OCI-M2 (cell line): ENCODE measurements at regions not wholly inside any gene's neighbourhood (a gene's known extent, or its start where the extent isn't known, plus 50 kb on each side); places are given as distances from the start of the nearest gene placed in this dataset.

Experiments used
- DNase-seq: peaks from one replicate; lab custom pipeline; 2025; ENCODE audit not compliant: unreplicated experiment; lab: John Stamatoyannopoulos, UW

DNA sequence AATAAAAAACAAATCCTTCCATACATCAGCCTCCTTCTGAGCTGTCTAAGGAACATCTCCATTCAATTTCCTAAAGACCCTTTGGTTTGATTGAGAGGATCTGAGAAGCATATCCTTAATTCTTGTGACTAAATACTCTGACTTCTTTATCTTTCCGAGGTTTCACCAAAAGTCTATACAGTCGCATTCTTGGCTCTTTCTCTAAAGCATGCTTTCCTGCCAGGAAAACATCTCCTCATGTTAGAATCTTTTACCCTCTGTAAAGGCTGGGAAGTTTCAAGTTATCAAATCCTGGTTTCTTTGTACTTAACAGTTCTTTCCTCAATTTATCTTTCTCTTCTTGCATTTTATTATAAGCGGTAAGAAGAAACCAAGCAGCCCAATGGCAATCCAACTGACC lies 630.4 kb downstream of the PTPRC start:
- no peak for DNase-seq

DNA sequence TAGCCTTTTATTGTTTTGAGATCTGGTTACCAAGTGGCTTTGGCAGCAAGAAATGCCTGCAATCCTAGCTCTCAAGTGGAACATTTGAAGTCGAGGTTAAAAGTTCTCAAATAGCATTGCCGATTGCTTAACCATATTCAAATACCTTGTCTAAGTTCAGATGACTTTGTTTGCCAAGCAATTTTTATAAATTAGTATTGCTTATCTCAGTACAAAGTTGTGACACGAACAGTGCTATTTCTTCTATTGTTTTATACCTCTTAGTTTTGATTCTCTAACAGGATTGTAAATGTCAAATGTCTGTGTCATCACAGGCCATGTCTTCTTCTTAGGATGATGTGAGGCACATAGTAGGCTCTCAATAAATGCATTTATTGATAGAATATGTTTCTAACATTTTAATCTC lies 633.3 kb downstream of the PTPRC start:
- DNase-seq = no peak

DNA sequence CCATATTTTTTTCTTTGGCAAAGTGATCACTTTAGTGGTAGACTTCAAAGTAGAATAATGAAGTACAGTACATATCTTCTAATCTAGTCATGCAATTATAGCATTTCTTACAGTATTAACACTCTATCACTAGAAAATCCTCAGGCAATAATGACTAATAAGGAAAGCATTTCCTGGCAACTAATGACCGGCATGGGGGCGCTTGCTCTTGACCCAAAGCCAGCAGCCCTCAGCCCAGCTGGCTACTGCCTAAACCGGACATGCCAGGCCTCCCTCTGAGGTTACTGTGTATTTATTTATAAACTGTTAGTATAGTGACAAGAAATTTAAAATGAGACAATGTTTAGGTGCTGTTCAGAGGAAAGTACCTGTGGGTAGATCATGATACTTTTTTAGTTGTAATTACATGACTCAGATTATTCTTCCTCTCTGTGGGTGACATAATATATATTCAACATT lies 633.8 kb downstream of the PTPRC start:
- DNase-seq = no peak

DNA sequence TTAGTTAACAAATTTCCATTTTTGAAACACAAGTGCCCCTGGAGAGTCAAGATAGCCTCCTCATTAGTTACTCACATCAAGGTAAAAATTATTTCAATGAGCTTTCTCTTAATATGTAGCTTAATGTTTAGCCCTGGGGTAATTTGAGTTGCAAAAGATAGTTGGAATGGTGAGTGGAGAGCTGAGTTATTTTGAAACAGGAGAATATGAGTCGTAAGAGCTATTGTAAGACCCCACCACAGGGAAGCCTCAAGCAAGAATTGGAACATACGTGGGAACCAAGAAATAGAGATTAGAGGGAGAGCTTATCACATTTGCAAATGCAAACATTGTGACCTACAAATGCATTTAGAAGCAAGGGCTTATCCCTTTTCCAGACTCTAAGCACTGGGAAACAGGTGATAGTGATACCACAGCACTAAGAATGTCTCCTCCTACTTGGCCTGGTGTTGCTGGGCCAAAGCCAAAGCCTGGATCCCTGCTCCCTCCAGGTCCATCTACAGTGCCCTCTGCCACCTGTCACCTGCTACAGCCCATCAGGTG lies 635.1 kb downstream of the PTPRC start:
- no peak for DNase-seq

DNA sequence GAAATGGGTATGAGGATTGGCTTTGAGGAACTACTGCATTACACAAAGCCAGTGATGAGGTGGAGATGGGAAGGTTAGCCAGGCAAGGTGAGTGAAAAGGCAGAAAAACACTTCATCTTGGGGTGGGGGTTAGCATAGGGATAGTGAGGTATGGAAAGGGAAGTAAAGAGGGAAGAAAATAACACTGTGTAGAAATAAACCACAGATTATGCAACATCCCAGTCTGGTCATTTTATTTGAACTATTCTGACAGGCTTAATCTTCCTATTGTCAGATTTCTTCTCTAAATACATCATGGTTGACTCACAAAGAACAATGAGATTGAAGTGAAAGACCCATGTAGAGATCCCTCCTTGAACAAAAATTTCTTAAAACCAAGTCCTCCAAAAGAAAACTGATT lies 640.2 kb downstream of the PTPRC start:
- no peak for DNase-seq

DNA sequence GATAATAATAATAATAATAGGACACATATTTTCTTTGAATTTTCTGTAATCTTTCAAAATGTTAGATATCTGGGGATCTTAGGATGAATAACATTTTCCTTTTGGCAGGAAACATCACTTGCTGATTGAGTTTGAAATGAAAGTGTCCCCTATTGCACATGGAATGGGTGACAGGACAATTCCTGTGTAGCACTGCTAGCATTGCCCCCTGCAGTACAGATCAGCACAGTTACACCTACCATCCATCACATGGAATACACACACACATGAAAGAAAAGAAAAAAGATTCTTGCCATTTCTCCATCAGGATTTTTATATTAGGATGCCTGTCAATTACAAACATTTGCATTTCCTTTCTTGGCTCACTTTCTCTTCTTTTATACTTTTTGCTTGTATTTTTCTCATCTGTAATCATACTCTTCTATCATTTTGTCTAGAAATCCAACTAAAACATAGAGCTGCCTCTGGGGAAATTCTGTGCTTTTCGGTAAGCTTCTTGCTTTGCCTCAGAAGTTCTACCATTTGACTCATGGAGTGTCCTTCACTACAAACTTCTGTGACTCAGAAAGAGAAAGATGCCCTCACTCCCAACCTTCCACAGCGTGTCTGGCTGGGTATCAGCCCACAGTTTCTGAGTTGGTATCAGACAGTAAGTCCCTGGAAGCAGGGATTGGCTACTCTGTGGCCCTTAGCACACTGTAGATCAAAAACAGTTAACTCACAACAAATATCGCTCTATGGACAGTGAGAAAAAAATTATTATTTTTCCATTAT lies 641.2 kb downstream of the PTPRC start:
- no peak for DNase-seq

DNA sequence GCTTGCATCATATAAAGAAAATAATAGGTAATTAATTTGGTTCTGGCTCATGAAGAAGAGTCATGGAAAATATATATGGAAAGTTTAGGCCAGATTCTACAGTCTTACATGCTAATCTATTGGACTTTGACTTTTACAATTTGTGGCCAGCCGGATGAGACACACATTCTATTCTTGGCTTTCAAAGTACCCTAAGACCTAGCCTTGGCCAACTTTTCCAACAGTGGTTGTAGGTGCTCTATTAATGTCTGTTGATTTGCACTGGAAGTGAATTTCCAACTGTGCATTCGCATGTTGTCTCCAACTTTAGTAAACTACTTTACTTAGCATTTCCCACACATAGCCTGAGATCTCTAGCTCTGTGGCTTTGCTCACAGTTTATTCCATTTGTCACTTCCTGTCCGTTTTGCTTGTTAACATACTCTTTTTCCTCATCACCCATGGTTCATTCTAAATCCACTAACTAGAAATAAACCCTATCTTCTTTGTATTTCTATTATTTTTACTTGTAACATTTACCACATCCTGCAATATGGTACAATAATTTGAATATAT lies 644.0 kb downstream of the PTPRC start:
- no peak for DNase-seq

DNA sequence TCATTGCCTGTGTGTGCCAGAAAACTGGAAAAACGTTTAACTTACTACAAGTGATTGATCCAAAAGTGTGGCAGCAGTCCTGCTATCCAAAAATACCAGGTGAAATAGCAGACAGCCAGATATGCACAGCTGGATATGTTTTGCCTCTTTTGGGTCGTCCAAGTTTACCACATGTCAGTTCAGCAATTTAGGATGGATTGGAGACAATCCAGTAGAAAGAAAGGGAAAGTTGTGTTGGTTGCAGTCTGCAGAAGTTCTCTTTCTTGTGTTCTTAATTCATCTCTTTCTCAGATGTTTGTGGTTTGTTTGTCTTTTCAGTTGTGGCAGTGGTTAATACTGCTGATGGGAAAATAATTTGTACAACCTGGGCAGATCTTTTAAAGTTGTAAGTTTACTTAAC lies 645.0 kb downstream of the PTPRC start:
- no peak for DNase-seq

DNA sequence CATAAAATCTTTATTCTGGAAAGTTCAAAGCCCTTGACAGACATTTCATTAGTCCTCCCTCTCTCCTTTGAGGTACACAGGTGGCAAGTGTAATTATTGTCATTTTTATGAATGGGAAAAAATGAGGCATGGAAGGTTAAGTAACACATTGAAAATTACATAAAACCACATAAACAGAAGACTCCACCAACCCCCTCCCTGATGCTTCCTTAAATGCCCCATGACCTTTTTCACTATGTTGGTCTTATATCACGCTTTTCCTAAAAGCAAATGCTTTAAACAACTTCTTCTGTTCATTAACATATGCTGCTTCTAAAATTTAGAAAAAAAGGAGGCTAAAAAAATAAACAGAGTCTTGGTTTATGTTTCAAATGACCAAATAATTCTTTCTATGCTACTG lies 648.4 kb downstream of the PTPRC start:
- DNase-seq = no peak

DNA sequence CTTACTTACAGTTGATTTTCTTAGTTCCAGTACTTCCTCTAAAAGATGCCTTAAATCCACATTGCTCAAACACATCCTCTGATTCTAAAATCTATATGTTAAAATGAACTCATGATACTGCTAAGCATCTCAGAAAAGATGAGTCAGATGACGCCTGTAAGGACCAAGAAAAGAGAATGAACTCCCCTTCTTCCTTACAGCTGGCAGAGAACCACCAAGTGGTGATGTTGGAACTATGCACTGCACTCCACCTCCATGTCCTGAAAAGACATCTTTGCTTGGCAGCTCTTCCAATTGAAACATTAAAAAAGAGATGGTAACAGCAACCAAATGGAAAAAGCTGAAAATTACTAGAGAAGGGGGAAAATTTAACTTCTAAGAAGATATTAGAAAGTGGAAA lies 648.8 kb downstream of the PTPRC start:
- no peak for DNase-seq

DNA sequence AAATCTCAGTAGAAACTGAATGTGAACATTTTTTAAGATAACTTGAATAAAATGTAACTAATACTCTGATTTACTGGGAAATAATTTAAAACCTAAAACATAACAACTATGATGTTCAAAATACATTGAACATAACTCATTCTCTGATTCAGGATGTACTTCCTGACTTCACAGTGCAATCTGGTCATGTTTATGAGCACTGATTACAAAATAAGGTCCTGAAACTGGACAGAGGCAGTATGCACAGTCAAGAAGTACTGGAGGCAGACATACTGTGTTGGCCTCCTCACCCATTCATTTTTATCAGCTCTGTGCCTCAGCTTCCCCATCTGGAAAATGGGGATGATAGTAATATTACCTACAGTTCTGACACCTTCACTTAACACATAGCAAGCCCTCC lies 651.3 kb downstream of the PTPRC start:
- no peak for DNase-seq

DNA sequence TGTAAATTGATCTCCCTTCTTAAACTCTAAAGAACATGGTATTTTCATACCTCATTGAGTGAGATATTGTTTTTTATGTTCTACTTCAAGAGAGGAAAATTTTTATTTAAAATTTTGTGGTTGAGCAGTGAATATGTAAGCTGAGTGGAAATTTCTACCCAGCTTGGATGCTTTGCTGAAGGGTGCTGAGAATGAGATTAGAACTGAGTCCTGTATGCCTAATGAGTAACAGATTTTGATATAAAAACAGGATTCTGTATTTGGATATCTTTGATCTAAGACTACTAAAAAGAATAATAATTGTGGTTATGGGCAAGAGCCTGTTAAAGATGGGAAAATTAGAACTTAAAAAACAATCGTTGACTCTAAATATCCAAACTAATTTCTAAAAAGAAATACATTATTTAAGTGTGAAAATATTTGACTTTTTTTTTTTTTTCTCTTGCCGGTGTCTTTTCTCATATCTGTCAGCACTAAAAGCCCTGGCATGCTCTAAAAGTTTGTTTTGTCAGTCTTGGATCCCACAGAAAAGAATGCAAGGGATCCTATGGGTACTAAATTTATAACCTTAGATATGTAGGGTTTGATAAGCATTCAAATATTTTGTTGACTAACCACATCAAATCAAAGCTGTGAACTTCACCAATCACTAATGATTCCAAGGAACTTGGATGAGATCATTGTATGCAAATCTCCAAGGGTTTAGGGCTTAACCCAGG lies 652.3 kb downstream of the PTPRC start:
- DNase-seq = no peak

DNA sequence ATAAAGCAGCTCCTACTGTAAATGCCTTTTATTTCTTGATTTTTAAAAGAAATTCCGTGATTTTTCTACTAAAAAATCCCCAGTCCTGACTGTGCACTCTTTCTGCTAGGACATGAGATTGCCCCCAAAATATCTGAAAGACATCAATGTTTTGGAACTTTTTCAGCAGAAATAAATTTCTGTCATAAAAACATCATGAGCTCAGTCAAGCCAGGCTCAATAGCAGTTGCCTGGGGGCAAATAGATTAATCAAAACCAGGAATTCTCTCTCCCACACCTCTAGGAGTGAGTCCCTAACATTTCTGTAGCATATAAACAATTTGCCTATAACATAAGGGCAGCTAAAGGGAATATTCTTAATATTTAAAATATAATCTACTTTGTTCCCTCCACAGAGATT lies 654.1 kb downstream of the PTPRC start:
- DNase-seq = no peak

DNA sequence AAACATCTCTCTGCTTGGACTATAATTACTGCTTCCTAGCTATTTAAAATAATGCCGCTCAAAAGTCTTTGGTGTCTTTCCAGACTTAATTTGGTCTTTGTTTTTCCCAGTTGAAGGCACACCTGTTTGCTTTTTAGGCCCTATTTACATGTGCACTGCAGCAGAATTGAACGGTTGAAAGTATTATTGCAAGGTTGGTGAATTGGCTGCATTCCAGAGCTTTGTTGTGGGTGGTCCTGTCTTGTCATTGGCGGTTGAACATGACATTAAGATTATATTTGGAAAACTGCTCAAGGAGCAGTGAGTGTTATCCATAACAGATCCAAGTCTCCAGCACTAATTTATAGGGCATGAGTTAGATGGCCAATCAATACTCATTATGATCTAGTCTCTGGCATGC lies 656.3 kb downstream of the PTPRC start:
- no peak for DNase-seq

DNA sequence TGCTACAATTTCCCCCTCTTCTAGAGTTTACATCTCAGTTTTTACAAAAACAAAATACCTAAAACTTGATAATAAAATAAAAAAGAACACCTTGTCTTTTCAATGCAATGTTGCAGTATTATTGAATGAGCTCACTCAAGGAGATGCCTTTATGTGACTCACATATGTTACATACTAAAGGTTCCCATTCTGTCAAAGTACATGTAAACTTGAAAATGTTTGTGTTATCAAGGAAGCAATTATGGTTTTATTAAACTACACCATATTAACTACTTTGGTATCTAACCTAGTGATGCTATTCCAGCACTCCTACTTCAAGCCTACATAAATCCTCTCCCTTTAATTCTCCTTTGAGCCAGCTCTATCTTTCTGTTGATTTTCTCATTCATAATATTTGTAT lies 658.3 kb downstream of the PTPRC start:
- DNase-seq = no peak

DNA sequence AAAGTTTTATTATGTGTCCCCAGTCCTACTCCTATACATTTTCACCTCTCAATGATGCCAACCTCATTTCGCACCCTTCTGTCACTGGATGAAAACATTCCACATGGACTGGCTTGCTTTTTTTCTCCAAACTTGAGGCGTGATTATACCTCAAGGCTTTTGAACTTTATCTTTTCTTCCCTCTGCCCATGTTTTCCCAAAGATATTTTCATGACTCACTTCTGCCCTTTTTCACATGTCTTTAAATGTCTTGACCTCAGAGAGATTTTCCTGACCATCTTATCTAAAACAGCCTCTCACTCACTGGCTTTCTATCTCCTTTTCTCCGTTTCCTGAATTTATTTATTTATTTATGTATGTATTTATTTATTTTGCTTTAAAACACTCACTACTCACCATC lies 659.0 kb downstream of the PTPRC start:
- DNase-seq = no peak

DNA sequence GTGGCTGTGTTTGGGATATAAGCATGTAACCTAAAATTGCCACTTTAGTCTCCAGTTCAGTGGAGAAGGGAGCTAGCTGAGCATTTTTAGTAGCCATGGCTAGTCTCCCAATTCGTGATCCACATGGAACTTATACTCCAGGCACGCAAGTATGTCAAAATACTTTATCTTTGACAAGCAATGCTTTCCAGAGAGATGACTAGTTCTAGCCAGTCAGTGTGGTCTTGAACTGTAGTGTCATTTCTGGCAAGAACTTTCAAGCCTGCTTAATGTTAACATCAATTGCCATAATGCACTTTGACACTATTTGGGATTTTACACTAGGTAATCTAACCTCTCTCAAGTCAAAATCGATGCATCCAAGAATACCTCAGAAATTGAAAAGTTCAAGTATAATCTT lies 660.0 kb downstream of the PTPRC start:
- no peak for DNase-seq

DNA sequence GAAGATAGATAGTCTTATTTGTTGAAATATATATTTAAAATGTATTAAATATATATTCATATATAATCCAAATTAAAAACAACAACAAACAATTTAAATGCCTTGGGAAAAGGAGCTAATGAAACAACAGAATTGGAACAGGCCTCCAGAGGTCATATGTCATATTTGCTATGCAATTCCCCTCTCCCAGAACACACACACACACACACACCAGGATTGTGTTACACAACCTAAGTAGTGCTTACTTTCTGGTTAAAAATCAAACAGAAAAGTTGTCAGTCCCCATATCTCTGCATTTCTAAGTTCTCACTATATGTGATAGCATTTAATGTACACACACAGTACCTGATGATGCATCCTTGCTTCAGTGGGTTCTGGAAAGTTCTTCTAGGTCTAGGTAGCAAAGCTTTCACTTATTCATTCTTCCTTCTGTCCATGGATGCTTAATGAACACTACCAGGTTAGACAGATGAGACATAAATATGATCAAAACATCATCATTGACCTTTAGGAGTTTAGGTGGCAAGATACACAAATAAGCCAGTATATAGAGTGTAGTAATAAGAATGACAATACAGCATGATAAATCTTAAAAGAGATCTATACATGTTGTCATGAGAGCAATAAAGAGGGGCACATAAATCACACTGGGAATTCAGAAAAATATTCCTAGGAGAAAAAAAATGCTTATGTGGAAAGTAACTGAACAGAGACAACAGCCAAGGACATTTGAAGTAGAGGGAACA lies 662.8 kb downstream of the PTPRC start:
- DNase-seq = no peak

DNA sequence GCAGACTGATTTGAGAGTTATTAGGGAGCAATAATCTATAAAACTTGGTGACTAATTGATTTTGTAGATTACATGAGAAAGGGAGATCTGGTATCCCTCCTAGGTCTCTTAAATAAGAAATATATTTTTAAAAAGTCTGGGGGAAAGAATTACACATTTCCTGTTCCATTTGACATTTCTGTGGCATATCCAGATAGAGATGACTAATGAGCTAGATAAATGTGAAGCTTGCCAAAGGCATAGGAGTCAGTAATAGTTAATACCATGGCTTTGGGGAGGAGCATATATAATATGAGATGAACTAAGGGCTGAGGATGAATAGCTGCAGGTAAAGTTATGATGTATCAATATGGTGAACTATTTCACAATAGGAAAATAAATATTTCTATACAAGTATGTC lies 663.7 kb downstream of the PTPRC start:
- DNase-seq = no peak

DNA sequence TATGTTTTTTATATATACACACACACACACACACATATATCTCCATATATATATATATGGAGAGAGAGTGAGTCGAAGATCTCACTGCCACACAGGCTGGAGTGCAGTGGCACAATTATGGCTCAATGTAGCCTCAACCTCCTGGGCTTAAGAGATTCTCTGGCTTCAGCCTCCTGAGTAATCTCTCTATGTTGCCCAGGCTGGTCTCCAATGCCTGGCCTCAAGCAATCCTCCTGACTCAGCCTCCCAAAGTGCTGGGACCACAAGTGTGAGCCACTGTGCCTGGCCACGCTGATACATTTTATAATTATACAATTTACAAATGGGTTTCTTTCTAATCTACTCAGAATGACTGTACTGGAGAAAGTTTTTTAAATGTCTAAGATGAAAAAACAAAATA lies 664.2 kb downstream of the PTPRC start:
- no peak for DNase-seq

DNA sequence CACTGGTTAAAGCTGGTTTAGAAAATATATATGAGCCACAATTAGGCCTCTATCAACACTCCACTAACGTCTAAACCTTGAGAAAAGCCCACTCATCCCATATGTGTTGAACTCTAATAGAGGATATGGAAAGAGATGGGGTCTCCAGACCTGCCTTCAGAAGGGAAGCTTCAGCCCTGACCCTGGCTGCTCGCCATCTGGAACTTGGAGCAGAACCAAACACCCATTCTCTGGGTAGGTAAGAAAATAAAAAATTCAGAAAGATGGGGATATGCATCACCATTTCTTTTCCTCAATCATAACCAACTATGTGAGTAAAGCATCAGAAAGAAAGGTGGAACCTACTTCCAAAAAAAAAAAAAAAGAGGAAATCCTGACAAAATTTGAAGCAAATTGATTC lies 666.2 kb downstream of the PTPRC start:
- no peak for DNase-seq
